Suprapubic skin (tissue), 4 donors: ENCODE measurements at regions not wholly inside any gene's neighbourhood (a gene's known extent, or its start where the extent isn't known, plus 50 kb on each side); places are given as distances from the start of the nearest gene placed in this dataset.

Experiments
- POLR2A ChIP-seq, 2 donors: fragments of 450-650 bp; IDR thresholded peaks; one replicate each; pipeline ENCODE4 v1.6.1; 2017; ENCODE audit warnings: antibody characterized with exemption in 2 of 2, mild to moderate bottlenecking in 2 of 2, moderate library complexity in 2 of 2
- POLR2AphosphoS5 ChIP-seq, 3 donors: sonication (generic); formaldehyde crosslinking; IDR thresholded peaks; one replicate each; pipeline ENCODE4 v1.6.1; 2017; ENCODE audit warnings: antibody characterized with exemption in 3 of 3
- TF ChIP-seq, protein P1 (sequence below), 2 donors: fragments of 200-600 bp in 1 of 2; fragments of 450-650 bp in 1 of 2; sonication (generic) in 1 of 2; IDR thresholded peaks; one replicate each; pipeline ENCODE4 v1.5.1; 2016 to 2019; ENCODE audit warnings: antibody characterized with exemption in 2 of 2, mild to moderate bottlenecking in 1 of 2, moderate library complexity in 1 of 2

GRCh38 chr4:129751646-129752045 is 655.7 kb downstream of the C4orf33 start:
- TF ChIP-seq, protein P1, sequence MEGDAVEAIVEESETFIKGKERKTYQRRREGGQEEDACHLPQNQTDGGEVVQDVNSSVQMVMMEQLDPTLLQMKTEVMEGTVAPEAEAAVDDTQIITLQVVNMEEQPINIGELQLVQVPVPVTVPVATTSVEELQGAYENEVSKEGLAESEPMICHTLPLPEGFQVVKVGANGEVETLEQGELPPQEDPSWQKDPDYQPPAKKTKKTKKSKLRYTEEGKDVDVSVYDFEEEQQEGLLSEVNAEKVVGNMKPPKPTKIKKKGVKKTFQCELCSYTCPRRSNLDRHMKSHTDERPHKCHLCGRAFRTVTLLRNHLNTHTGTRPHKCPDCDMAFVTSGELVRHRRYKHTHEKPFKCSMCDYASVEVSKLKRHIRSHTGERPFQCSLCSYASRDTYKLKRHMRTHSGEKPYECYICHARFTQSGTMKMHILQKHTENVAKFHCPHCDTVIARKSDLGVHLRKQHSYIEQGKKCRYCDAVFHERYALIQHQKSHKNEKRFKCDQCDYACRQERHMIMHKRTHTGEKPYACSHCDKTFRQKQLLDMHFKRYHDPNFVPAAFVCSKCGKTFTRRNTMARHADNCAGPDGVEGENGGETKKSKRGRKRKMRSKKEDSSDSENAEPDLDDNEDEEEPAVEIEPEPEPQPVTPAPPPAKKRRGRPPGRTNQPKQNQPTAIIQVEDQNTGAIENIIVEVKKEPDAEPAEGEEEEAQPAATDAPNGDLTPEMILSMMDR (IDR thresholded peaks at IDR 0.05) = no peak
- TF ChIP-seq POLR2A (IDR thresholded peaks at IDR 0.05) = no peak
- no peak for TF ChIP-seq POLR2AphosphoS5 (IDR thresholded peaks at IDR 0.05)
